ENCODE measurements at regions not wholly inside any gene's neighbourhood (a gene's known extent, or its start where the extent isn't known, plus 50 kb on each side); places are given as distances from the start of the nearest gene placed in this dataset.

DNA sequence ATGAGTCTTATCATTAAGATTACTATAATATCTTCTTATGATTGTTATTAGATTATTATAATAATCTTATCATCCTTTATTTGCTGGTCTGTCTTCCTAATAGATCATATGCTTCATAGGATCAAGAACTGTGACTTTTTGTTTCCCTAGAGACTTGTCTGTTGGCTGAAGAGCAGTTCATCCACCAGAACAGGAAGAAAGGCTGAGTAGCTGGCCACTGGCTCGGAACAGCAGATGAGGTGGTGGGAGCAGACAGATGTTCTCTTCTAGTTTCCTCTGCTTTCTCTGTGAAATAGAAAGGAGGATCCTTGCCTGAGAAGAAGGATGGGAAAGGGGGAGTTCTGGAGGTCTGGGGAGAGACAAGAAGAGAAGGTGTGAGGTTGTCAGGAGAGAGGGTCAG lies 120.0 kb downstream of the CCNA1 start:
- DNase-seq: no peak

DNA sequence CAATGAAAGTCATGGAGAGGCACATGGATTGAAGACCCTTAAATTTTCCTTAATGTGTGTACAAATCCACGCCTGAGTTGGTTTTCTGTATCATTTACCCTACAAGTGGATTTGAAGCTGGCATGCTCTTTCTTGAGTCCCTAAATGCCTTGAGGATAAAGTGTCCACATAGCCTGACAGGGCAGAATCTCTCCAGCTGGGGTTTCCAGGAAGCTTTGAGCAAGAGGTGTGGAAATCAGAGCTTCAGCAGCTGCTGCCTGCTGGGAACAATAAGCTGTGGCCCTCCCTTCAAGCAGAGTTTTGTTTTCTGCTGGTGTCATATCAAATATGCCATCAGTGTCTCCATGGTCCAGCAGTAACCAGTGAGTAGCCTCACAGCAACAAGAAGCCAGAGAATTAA lies 120.3 kb upstream of the SERTM1 start:
- no peak for DNase-seq

DNA sequence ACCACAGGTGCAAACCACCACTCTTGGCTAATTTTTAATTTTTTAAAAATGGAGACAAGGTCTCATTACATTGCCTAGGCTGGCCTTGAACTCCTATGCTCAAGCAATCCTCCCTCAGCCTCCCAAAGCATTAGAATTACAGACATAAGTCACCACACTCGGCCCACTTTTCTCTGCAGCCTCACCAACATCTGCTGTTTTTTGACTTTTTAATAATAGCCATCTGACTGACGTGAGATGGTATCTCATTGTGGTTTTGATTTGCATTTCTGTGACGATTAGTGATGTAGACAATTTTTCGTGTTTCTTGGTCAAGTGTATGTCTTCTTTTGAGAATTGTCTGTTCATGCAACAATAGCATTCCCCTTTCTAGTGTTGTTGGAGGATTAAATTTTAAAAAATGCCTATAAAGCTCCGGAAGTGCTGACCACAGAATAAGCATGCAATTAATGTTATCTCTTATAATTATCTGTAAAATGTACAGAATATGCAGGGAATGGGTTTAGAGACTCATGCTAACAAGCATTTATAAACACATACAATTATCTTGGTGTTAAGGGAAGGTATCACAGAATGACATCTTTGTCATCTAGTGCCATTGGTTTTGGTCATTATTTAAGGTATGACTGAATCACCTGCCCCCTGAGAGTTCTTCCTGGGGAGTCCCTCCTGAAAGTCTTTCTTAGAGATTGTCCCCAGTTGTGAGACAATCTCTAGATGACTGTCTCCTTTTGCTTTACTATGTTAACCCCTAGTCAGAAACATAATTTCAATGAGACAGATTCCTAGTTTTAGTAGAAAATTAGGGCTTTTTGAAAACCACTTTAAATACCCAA lies 118.5 kb upstream of the SERTM1 start:
- DNase-seq: no peak

DNA sequence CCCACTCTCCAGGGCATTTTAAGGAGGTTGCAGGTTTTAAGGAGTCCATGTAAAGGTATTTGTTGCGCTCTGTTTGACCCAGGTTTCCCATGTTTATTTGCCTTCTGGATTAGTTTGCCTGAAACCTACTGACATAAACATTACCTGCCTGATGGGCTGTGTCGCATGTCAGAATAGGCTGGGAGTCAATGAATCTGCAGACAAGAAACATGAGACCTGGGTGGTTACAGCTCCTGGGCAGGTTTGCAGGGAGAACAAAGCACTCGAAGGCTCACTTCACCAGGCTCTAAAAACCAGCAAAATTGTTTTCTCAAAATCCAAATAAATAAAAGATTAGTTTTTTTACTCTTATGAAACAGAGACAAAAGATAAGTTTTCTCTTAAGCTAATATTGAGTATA lies 114.4 kb upstream of the SERTM1 start:
- DNase-seq: no peak

DNA sequence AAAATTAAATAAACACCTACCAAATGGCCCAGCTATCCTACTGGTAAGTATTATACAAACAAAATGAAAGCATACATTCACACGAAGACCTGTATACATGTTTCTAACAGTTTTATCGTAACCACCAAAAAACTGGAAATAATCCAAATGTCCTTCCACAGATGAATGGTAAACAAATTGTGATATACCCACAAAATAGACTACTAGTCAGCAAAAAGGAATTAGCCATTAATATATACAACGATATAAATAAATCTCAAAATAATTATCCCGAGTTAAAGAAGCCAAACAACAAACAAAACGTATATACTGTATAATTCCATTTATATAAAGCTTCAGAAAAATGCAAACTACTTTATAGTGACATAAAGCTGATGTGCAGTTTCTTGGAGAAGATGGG lies 106.3 kb upstream of the SERTM1 start:
- no peak for DNase-seq

DNA sequence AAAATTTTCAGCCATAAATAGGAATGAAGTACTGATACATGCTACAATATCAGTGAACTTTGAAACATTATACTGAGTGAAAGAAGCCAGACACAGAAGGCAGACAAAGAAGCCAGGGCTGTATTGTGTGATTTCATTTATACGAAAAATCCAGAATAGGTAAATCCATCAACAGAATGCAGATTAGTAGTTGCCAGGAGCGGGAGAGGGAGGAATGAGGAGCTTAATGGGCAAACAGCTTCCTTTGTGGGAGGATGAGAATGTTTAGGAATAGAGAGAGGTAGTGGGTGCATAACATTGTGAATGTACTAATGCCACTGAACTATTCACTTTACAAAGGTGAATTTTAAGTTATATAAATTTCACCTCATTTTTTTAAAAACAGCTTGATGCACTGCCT lies 103.3 kb upstream of the SERTM1 start:
- no peak for DNase-seq

- no peak for DNase-seq
Measured at GRCh38 chr13:36571444-36571843, 102.4 kb upstream of the SERTM1 start.

DNA sequence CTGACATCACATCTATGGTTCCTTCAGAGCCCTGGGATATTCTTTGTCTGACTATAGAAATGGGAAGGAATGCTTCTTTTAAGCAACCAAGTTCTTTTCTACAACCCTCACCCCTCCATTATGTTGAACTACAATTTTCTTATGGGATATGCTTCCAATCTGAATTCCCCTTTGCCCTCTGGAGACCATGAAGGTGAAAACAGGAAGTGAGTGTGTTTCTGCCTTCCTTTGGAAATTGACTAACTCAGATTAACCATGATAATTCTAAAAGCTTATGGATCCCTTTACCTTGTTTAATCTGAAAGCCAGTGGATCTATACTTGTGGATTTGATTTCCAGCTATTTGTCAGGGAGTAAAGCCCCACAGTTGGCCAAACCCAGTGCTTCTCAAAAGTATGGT lies 90.8 kb upstream of the SERTM1 start:
- no peak for DNase-seq

- DNase-seq: no peak
Measured at GRCh38 chr13:36599641-36600040, 74.2 kb upstream of the SERTM1 start.

DNA sequence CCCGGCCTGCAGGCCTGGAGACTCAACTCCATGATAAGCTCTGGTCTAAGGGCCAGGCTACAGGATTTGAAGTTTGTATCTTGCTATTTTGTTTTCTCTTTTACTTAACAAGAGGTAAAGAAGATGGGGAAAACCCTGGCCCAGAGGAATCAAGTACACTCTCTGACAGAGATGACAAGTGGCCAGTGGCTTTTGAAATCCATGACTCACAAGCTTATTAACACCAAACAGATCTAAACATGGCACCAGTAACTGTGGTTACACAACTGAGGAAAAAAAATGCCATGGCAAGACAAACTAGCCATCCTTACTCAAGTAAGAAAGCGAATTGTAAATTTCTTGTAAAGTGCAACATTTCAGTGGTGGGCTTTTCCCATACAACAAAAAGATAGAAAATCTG lies 72.6 kb upstream of the SERTM1 start:
- no peak for DNase-seq

DNA sequence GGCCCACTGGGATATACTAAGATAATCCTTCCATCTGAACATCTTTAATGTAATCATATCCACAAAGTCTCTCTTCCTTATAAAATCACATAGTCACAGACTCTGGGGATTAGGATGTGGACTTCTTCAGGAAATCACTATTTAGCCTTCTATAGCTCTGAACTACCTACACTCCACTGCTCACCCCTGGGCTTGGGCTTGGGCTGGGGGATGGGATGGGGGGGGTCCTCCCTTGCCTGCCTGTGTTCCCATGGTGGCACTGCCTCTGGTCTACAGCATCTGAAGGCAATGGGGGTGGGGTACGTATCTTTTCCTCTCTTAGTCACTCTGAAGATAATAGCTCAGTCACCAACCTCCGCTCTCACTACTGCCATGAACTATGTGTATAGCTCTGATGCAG lies 67.8 kb upstream of the SERTM1 start:
- DNase-seq: no peak

- DNase-seq: no peak
Measured at GRCh38 chr13:36608474-36608873, 65.3 kb upstream of the SERTM1 start.

GRCh38 chr13:36612230-36612629 lies 61.6 kb upstream of the SERTM1 start:
- DNase-seq: no peak

DNA sequence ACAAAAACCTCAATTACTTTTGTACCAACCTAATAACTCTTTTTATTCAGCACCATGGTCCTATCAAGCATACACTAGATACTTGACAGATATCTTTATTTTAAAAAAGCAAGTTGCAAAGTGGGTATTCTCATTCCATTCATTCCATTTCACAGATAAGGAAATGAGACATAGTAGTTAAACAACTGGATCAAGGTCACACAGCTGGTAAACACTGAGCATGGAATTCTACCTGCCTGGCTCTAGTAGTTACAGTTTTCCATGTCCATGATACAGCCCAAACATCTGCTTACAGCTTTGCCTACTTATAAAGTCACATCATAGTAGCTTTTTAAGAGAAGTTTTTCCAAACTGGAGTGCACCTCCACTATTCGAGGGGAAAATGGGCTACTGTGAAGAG lies 57.1 kb upstream of the SERTM1 start:
- DNase-seq: no peak

DNA sequence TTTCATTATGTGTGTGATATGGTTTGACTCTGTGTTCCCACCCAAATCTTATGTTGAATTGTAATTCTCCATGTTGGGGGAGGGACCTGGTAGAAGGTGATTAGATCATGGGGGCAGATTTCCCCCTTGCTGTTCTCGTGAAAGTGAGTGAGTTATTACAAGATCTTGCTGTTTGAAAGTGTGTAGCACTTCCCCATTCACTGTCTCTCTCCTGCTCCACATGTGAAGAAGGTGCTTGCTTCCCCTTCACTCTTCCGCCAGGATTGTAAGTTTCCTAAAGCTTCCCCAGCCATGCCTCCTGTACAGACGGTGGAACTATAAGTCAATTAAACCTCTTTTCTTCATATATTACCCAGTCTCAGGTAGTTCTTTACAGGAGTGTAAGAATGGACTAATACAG lies 54.3 kb upstream of the SERTM1 start:
- DNase-seq: no peak
